ENCODE measurements at regions not wholly inside any gene's neighbourhood (a gene's known extent, or its start where the extent isn't known, plus 50 kb on each side); places are given as distances from the start of the nearest gene placed in this dataset.
"Not testable (repeated sequence)": the region's sequence is repeated elsewhere in the genome, so short reads cannot be mapped to it uniquely, and the experiment has no call there.

DNA sequence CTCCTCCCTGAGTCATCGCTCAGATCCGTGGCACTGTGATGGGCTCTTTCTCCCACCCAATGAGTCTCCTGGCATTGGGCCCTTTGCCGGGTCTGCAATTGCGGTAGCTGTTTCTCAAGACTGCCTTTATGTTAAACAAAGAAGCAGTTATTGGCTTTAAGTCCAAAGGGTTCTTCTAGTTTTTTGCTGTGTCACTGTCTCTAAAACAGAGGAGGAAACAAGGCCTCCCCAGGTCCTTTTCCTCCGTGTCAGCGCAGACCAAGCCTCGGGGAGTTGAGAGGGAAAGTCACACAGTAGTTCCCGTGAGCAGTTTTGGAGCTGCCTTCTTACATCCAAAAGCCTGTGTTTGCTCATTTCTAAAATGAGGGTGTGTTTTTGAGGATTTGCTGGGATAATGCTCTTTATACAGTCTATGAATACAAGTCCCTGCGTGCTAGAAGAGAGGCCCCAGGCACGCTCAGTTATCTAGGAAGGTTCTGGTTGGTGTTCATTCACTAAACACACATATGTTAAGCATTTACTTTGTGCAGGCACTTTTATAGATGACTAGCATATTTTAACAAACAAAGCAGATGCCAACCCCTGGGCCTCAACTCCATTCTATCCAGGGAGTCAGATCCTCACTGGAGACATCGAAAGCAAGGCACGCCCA, 126.0 kb upstream of the PZP start:
- no peak for DNase-seq

DNA sequence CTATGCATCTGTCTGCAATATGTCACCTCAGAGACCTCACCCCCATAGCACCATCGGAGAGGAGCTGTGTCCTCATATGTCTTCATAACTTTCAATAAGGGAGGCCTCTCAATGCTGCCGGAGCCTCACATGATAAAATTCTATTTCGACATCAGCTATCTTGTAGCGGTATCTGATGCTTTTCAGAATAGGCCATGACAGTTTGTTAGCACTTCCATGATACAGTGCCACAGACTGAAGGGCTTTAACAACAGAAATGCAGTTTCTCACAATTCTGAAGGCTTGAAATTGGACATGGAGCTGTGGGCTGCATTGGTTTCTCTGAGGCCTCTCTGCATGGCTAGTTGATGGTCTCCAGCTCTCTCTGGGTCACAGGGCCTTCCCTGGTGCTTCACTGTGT, 125.0 kb upstream of the PZP start:
- no peak for DNase-seq

DNA sequence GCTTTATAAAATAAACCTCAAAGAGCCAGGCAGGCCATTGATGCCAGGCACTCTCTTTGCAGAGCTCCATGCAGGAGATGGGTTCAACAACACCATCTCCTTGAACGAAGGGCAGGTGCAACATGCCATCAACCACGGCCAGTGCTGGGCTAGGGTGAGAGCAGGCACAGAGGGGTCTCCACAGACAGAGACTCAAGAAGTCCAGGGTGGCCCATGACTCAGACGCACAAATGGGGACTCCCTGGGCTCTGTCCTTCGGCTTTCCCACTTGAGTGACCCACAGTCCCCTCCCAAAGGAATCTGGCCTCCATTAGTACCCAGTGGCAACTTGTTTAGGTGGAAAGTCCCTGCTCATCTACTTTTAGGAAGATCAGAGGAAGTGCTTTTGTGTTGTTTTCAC, 124.4 kb upstream of the PZP start:
- DNase-seq = no peak

DNA sequence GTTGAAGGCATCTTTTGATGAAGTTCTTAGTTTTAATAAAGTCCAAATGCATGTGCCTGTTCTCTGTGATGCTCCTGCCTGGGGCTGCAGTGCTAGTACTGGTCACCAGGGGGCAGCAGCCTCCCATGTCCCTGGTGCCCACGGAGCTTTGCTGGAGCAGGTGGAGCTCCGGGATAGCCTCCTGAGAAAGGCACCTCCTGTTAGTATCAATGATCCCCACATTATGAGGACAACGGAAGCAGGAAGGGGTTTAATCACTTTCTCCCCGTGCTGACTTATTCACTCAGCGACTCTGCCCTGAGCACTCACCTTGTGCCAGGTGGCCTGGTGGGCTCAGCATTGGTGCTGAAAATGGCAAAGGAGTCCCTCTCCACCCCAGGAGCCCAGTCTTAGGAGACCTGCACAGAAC, 123.0 kb upstream of the PZP start:
- no peak for DNase-seq

DNA sequence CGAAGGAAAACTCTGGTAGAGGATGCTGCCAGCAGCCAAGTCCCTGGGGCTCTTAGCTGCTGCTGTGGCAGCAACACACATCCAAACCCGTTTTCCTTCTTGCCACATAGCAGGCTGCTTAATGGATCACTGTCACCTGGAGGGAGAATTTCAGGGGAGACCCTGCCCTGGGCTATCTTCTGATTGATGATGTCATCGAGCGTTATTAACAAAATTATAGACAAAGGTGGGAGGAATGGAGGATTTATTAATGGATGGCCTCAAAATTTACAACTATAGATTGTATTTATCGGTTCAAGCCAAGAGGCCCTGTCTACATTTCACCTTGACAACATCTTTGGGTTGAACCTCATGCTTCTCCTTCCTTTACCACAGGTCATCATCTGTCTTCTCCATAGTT, 120.8 kb upstream of the PZP start:
- DNase-seq = no peak

DNA sequence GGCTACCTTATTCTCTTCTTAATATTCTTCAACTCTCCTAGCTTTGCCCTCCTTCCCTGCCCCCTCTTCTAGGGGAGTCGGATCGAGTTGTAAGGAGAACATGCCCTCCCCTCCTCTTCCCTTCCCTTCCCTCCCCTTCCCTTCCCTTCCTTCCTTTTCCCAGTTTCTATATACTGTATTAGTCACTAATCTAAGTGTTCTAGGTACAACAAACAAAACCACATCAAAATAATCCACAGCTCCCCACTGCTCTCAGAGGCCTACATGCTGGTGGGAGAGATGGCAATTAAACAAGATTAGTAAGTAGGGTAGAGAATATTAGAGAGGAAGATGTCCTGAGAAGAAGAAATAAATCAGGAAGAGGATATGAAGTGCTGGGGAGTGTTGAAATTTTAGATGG, 119.9 kb upstream of the PZP start:
- no peak for DNase-seq

DNA sequence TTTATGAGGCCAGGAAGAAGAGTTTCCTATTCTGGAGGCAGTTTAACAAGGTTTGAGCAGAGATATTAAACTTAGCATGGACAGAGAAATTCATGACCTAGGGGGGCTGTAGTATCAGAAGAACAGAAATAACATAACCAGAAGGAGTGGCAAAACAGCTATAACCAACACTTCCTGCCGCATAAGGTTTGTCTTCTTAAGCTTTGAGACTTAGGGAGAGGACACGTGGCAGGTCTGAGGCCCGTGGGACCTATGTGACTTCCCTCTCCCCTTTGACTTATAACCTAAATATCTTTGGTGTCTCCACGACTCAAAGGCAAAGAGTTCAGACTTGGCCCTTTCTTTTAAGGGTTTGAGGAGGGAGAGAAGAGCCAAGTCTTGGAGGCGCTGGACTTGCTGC, 119.1 kb upstream of the PZP start:
- no peak for DNase-seq

DNA sequence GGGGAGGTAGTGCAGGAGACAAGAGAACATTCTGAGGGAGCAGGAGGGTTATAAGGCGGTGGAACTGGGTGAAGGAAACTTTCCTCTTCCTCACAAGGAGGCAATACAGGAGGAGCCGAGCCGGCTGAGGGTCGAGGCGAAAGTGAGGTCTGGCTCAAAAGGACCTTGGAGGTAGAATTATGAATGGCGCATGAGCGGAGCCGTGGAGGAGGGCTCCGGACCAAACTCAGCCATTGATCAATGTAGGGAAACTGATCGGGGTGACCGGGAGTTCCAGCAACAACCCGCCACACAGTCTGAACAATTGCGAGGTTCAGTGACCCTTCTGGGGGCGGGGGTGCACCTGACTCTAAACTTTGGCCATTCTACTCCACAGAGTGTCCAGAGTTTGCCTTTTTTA, 118.7 kb upstream of the PZP start:
- not testable (repeated sequence) for DNase-seq

DNA sequence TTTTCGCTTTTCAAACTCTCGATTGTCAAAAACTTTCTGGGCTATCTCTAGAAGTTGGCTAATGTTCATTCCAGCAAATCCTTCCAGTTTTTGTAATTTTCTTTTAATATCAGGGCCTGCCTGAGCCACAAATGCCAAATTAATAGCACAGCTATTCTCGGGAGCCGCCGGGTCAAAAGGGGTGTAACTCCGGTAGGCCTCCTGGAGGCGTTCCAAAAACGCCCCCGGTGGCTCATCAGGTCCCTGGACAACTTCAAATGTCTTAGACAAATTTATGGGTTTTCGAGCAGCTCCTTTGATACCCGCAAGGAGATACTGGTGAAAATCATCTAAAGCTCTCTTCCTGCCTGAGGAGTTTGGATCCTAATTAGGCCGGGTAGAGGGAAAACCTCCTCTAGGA, 117.9 kb upstream of the PZP start:
- DNase-seq = no peak

DNA sequence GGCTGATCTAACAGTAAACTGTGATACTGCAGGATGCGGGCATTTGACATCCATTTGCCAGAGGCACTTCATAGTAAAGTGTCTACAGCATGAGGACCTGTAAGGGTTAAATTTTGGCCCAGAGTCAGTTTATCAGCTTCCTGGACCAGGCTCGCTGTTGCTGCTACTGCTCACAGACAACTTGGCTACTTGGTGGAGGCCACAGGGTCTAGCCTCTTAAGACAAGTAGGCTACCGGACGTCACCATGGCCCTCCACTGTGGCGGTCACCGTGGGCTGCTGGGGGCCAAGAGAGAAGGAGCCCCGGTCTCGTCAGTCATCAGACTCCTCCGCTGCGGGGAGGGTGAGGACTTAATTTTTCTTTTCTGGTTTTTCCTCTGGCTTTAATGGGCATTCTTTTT, 117.3 kb upstream of the PZP start:
- no peak for DNase-seq

DNA sequence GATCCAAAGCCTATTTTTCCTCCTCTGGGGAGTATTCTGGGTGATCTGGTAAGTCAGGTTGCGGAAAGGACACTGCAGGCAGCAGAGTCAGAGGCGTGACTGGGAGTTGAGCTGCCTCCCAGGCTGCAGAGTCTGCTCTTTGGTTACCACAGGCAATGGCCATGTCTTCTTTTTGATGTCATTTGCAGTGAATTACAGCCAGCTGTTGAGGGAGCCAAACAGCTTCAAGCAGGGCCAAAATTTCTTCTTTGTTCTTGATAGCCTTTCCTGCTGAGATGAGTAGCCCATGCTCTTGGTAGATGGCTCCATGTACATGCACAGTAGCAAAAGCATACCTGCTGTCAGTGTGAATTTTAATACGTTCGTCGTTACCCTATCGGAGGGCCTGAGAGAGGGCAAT, 116.6 kb upstream of the PZP start:
- DNase-seq = no peak

DNA sequence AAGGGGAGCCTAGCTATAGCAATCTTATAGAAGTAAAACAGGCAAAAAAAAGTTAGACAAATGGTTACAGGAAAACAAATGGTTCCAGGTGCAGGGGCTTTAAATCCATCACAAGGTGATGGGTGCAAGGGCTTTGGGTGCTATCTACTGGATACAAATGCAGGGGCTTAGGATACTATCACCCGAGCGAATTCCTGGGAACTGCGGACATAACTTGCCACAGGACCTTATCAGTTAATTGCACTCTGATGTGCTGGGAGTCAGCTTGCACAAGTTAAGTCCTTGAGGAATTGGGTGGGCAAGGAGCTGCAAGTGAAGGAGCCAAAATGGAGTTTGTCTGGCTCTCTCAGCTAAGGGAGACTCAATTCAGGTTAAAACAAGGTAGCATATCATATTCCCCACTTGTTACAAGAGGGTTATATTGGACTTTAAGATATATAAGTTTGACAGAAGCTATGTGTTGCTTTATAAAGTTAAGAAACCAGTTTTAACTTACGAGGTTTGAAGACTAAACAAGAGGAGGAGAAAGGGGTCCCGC, 115.0 kb upstream of the PZP start:
- no peak for DNase-seq

DNA sequence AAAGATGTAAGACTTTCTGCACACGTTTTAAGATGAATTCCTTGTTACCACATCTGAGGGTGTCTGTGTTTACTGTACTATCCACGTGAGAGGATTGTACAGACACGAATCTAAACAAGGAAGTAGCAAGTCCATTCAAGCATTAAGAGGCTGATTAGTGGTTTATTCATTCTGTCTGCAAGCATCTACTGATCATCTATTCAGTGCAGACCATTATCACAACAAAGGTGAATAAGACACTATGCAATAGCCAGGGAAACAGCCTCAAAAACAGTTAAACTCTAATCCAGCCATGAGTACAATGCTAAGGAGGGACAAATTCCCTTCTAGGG, 111.6 kb upstream of the PZP start:
- DNase-seq = no peak

DNA sequence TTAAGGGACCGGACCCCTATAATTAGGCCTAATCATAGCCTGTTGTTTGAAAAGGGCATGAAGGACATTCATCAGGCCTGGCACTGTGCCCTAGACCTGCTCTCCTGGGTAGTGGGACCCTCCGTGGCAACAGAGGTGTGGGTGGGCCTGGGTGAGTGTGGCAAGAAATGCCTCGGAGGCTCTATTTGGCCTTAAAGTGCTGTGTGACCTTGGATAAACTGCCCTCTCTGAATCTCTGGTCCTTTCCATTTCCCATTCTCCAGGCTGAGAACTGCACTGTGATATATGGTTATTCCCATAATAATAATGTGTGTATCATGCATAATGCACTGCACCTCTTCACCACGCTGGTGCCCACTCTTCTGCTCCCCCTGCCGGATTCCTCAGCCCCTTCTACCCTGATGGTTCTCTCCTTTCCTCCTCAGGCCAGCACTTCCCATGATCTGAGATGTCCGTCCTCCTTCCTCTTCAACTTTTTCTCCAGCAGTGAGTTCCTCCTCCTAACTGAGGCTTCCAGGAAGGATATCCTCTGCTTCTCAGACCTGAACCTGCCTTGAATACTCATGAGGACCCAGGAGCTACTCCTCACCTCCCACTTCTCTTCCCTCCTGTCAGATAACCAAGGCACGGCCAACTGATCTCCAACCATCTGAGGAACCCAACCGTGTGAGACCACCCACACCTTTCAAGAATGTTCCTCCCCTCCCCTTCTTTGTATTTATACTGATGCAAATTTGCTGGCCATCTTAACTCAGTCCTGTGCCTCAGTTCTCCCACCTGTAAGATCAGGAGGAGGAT, 111.0 kb upstream of the PZP start:
- DNase-seq = no peak

DNA sequence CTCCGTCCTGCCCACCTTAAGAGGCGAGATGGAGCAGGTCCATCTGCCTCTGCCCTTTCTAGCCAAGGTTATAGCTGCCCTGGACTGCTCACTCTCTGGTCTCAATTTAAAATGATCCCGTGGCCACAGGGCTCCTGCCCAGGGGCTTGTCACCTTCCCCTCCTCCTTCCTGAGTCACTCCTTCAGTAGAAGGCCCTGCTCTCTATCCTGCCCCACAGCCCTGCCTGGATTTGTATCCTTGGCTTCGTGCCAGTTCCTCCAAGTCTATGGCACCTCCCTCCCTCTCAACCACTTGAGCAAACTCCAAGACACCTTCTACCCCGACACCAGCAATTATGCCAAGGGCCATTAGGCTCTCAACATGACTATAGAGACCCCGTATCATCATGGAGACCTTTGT, 105.3 kb upstream of the PZP start:
- DNase-seq = not testable (repeated sequence)

DNA sequence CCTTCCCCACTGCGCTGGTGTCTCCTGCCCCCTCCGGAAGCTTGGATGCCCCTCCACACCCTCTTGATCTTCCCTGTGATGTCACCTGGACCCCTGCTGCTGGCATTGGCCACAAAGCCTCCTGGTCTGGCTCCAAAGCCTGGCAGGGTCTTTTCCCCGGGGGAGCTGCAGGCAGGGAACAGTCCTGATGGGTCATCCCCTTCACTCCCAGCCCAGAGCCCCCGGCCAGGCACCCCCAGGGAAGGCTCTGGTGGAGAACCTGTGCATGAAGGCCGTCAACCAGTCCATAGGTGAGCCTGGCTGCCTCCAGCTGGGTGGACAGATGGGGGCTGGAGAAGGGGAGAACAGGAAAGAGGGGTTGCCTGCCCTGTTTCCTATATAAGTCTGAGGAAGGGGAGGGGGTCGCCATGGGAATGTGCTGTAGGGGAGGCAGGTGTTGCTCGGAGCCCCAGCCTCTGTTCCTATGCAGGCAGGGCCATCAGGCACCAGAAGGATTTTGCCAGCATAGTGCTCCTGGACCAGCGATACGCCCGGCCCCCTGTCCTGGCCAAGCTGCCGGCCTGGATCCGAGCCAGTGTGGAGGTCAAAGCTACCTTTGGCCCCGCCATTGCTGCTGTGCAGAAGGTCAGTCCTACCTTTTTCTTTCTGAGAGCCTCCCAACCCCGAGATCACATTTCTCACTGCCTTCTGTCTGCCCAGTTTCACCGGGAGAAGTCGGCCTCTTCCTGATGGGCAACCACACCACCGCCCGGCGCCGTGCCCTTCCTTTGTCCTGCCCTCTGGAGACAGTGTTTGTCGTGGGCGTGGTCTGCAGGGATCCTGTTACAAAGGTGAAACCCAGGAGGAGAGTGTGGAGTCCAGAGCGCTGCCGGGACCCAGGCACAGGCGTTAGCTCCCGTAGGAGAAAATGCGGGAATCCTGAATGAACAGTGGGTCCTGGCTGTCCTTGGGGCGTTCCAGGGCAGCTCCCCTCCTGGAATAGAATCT, 104.5 kb upstream of the PZP start:
- DNase-seq = not testable (repeated sequence)

DNA sequence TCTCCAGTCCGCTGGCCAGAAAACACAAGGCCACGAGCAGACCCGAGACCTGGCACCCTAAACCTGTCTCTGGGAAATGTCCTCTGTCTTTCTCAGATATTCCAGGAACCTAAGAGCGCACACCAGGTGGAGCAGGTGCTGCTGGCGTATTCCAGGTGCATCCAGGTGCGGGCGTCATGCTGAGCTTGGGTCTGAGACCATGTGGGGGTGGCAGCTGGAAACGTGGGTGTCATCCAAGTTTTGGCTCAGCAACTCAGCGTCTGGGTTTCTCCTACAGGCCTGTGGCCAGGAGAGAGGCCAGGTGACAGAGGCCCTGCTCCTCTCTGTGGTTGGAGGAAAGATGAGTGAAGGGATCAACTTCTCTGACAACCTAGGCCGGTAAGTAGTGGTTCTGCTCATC, 103.3 kb upstream of the PZP start:
- not testable (repeated sequence) for DNase-seq

DNA sequence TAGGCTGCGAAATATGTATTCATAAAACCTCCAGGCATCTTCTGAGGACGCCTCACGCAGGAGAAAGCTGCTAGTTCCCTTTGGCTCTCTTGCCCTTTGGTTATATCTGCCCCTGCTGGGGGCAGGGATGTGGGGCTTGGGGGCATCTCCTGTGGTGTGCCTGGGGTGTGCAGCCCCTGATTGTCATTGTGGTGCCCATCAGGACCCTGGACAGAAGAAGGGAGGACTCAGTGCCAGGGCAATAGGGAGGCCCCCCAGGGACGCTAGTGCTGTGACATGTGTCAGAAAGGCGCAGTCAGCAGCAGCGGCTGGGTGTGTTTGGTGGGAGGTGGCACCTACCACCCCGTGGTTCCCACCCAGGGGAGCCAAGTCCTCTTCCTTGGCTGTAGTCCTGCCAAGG, 102.5 kb upstream of the PZP start:
- not testable (repeated sequence) for DNase-seq

DNA sequence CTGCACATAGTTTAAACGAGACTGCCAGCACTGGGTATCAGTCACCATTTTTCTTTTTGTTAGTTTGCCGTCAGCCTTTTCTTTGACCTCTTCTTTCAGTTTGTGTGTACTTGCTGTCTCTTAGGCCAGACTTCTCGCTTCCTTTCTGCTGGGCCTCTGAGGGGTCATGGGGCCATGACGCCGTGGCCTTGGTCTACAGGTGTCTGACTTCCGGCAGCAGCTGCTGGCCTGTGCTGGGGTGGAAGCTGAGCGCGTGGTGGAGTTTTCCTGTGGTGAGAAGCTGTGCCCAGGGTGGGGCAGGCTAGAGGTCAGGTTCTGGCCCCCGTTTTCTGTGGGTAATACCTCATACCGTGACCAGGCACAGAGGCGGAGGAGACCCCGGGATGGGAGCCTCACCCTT, 101.6 kb upstream of the PZP start:
- not testable (repeated sequence) for DNase-seq

DNA sequence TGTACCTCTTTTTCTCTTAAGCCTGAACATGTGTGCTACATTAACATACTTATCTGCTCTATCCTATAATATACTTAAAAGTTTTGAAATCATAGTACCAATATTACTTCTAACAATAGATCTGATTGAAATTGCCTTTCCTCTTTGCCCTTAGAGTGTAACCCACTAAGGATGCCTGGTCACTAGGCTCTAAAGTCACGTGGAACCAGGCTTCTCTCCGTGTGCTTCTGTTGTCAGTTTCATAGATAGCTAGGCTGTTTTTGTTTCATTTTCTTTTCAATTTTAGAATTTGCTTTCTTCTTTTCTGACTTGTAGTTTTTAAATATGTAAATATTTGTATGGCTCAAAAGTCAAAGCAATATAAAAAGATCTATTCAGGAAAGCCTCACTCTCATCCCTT, 100.5 kb upstream of the PZP start:
- DNase-seq = not testable (repeated sequence)

DNA sequence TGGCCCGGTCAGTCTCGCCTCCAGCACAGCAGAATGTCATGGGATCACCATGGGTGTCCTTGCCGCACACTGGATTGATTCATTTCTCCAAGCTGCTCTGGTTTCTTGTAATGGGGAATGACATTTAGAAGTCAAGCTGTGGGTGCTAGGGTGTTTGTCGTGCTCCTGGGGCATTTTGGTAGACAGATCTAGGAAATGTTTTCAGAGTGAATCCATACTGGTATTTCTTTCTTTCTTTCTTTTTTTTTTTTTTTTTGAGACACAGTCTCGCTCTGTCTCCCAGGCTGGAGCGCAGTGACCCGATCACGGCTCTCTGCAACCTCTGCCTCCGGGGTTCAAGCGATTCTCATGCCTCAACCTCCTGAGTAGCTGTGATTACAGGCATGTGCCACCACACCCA, 100.0 kb upstream of the PZP start:
- DNase-seq = not testable (repeated sequence)

DNA sequence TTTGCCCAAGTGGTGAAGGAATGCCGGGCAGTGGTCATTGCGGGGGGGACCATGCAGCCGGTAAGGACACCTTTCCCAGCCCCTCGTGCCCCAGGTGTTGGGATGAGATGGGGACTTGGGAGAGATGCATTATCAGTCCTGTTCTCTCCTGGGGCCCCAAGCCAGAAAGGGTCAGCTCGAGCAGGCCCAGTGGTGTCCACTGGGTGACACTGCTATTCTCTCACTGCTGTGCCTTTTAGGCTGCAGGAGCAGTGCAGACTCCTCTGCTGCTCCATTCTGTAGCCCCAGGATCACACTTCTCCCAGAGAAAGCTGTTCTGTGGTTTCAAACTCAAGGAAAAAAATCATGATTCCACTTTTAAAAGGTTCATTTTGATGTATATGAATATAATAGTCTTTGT, 99.1 kb upstream of the PZP start:
- DNase-seq = not testable (repeated sequence)

DNA sequence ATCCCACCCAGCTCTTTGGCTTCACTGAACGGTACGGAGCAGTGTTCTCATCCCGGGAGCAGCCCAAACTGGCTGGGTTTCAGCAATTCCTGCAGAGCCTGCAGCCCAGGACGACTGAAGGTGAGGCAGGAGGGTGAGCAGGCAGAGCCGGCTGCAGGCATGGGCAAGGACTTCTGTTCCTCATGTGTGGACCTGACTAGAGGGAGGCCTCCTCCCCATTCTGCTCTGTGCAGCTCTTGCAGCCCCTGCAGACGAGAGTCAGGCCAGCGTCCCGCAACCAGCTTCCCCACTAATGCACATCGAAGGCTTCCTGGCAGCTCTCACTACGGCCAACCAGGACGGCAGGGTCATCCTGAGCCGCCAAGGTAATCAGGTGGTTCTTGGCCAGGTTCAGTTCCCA, 97.8 kb upstream of the PZP start:
- not testable (repeated sequence) for DNase-seq
